GM21619 (cell line): ENCODE measurements at regions not wholly inside any gene's neighbourhood (a gene's known extent, or its start where the extent isn't known, plus 50 kb on each side); places are given as distances from the start of the nearest gene placed in this dataset.

Experiments used
- ATAC-seq: cut with Tn5 transposase; IDR thresholded peaks from one replicate; pipeline ENCODE4 v1.9.1; 2021; ENCODE audit not compliant: unreplicated experiment

DNA sequence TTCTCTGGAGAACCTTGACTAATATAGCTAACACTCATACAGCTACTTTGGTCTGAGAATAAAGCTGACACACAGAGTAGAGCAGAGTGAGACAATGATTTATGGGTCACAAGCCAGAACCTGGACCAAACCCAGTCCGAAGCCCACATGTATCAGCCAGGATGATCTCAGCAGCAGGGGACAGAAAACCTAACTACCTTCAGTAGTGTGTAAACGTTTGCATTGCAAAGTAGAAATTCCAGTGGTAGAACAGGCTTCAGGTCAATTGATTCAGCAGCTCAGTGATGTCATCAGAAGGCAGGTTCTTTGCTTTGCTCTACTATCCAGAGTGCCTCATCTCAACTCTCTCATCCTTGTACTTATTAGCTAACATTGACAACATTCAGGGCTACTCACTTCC, 62.5 kb upstream of the PALS2 start:
- no peak for ATAC-seq

DNA sequence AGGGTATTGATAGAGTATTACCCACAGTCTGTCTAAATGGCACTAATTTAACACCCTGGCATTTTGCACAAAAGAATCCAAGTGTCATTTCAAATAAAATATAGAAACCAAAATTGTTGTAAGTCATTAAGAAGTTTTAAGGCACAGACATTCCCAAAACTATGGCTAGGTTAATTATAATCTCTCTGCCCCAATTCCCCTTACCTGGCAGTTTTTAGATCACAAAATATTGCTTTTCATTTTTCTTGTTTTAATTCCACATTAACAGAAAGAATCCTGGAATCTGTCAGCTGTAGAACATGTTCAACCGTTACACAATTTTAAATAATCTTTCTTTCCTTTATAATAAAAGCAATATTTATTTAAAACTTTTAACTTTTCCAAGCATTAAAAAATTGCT, 56.1 kb upstream of the PALS2 start:
- no peak for ATAC-seq

DNA sequence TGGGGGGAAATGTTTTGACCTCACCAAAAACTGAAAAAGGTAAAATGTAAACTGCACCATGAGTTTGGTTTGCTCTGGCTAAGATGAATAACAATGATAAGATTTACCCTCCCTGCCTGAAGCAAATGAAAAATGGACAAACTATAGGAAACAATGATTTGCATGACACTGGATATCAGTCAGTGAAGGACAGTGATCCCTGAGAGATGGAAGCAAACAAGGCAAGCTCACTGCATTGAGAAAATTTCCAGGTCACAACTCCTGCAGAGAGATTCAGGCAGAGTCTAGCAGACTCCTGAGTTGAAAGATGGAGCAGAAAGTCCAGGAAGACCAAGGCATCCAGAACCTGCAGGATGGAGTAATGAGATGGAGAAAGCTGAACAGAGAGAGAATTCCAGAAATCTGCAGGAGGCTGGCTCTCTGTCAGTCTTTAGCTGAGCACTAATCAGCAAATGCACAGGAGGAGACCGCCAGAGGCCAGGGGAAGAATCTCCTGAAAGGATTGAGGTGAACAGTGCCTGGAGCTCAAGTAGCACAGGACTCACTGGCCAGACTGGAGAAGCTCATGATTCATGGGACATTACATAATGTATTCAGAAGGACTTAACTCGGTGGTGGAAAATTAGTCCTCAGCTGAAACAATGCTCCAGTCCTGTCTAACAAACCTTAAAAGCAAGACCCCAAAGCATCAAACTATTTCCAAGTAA, 51.2 kb upstream of the PALS2 start:
- no peak for ATAC-seq
